OCI-LY1 (cell line): ENCODE measurements at regions not wholly inside any gene's neighbourhood (a gene's known extent, or its start where the extent isn't known, plus 50 kb on each side); places are given as distances from the start of the nearest gene placed in this dataset.

Experiments used
- EZH2 ChIP-seq: fragments of 200-600 bp; sonication (generic), shearing (Covaris generic); IDR thresholded peaks from 2 replicates; pipeline ENCODE4 v1.8.0; 2017; ENCODE audit warnings: borderline replicate concordance, mixed run types, mild to moderate bottlenecking, antibody characterized with exemption, low read length, moderate library complexity, mixed read lengths
- TF ChIP-seq, protein P1 (sequence below): fragments of 200-600 bp; sonication (generic), shearing (Covaris generic); IDR thresholded peaks from 2 replicates; pipeline ENCODE4 v1.5.1; 2017; ENCODE audit warnings: mild to moderate bottlenecking, antibody characterized with exemption, low read length, moderate library complexity, mixed read lengths

- TF ChIP-seq EZH2, result no peak
- TF ChIP-seq, protein P1, sequence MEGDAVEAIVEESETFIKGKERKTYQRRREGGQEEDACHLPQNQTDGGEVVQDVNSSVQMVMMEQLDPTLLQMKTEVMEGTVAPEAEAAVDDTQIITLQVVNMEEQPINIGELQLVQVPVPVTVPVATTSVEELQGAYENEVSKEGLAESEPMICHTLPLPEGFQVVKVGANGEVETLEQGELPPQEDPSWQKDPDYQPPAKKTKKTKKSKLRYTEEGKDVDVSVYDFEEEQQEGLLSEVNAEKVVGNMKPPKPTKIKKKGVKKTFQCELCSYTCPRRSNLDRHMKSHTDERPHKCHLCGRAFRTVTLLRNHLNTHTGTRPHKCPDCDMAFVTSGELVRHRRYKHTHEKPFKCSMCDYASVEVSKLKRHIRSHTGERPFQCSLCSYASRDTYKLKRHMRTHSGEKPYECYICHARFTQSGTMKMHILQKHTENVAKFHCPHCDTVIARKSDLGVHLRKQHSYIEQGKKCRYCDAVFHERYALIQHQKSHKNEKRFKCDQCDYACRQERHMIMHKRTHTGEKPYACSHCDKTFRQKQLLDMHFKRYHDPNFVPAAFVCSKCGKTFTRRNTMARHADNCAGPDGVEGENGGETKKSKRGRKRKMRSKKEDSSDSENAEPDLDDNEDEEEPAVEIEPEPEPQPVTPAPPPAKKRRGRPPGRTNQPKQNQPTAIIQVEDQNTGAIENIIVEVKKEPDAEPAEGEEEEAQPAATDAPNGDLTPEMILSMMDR, result no peak
Observed at GRCh38 chr21:15453261-15453660, 276.5 kb upstream of the USP25 start.
